ENCODE measurements at regions not wholly inside any gene's neighbourhood (a gene's known extent, or its start where the extent isn't known, plus 50 kb on each side); places are given as distances from the start of the nearest gene placed in this dataset.

DNA sequence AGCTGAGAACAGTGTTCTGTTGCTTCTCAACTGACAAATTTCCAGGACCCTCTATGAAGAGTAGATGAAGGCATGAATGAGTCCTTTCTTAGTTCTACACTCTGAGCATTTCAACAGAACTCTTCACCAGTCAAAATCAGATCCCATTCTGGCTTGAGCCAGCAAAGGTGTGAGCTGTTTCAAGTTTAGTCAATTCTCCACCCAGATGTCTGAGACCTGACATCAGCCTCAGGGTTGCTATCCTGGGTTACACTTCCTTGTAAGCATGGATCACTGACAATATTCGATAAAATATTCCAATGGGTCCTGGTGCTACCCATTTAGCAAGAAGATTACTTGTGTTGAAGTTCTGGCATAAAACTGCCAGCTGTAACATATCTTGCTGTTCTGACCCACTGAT, 97.6 kb upstream of the PPP2R3A start:
- DNase-seq (ENCODE audit: low read depth), result no peak

DNA sequence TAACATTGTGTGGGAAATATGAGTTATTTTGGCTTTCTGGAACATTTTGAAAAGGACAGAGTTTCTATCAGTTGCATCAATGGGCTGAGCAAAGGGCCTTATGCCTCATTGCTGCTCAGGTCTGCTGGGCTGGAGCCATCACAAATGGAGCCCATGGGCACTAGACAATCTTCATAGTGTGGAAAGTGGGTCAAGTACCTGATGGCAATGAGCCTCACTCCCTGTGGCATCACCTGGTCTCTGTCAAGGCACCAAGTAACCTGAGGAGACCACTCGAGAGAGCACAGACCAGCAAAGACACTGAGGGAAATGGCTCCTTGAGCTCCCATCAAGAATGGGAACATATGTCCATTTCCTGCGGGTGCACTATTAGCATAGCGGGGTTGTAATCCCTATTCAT, 96.7 kb upstream of the PPP2R3A start:
- no peak for DNase-seq (ENCODE audit: low read depth)

GRCh38 chr3:135869439-135870105, 96.0 kb upstream of the PPP2R3A start:
- DNase-seq (ENCODE audit: low read depth), result no peak

GRCh38 chr3:135871311-135871710, 94.2 kb upstream of the PPP2R3A start:
- DNase-seq (ENCODE audit: low read depth), result no peak

GRCh38 chr3:135874035-135874434, 91.5 kb upstream of the PPP2R3A start:
- no peak for DNase-seq (ENCODE audit: low read depth)

GRCh38 chr3:135878501-135878900, 87.0 kb upstream of the PPP2R3A start:
- DNase-seq (ENCODE audit: low read depth), result no peak

DNA sequence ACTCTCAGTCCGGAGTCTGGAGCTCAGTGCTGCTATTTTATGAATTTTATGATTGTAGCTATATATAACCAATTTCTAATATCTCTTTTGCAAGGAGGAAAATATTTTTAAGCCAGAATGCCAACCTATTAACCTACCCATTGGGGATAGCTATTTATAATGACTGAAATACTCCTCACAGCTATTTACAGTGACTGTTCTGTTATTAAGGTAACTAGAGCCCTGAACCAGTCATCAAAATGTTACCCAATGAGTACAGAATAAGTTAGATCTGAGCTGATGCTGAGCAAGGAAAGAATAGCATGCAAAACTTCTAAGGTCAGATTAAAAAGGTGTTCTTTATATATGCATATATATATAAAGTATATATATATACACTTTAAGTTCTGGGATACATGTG, 79.6 kb upstream of the PPP2R3A start:
- no peak for DNase-seq (ENCODE audit: low read depth)

DNA sequence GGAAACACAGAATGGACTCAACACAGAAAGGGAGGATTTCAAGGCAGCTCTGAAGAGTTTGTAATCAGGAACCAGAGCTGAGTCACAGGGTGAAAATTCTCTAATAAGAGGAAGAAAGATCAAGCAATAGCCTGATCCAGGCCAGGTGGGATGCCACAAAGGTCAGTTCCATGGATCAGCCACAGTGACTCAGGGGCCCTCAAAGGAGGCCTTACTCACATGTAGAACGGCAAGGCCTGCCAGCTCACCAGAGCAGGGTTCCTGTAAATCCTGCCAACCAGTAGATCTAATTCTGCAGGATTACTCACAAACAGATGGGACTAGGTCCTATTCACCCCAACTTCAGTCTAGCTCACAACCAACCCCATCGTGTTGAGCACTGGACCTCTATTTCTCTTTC, 78.3 kb upstream of the PPP2R3A start:
- peak; percentile 36 for DNase-seq (ENCODE audit: low read depth)

- no peak for DNase-seq (ENCODE audit: low read depth)
Observed at GRCh38 chr3:135889443-135889842, 76.1 kb upstream of the PPP2R3A start.

GRCh38 chr3:135891121-135891520, 74.4 kb upstream of the PPP2R3A start:
- DNase-seq (ENCODE audit: low read depth), result no peak

DNA sequence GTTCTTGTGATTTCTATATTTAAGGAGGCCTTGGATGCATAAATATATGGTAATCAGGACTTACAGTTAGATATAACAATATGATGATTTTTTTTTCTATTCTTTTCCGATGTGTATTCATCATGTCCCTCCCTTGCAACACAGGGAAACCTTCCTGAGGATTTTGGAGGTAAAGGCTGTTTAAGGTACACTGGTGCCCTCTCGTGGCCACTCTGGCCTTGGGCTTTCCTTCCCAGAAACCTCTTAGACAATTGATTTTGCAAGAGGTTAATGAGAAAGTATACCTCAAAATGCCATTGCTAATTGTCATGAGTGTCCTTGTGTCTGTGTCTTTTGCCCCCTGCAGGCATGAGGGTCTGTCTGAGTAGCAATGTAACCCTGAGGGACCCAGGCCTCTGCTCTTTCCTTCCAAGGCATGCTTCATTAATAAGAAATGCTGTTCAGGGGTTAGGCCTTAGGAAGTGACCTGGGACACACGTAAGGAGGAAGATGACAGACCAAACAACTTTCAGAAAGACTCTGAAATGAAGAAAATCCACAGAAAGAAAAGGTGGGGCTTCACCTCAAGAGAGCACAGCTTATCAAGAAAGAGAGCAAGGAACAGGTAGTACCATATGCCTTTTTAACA, 70.3 kb upstream of the PPP2R3A start:
- peak; percentile 55 for DNase-seq (ENCODE audit: low read depth)

- DNase-seq (ENCODE audit: low read depth), result no peak
Observed at GRCh38 chr3:135895734-135896121, 69.8 kb upstream of the PPP2R3A start.

- DNase-seq (ENCODE audit: low read depth), result no peak
Observed at GRCh38 chr3:135896613-135897012, 68.9 kb upstream of the PPP2R3A start.

DNA sequence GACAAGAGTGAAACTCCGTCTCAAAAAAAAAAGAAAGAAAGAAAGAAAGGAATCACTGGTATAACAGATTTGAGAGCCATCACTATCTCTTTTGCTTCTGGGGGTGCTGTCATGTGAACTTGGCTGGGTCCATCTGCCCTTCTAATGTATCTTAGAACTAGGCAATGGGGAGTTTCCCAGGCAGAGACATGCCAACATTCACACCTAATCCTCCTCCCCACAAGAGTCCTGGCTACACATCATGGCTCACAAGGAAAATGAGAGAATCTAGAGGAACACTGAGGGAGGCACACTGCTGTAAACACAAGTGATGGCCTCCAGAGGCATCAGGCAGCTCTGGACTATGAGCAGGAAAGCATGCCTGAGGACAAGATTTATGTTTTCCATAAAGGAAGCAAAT, 67.8 kb upstream of the PPP2R3A start:
- no peak for DNase-seq (ENCODE audit: low read depth)

DNA sequence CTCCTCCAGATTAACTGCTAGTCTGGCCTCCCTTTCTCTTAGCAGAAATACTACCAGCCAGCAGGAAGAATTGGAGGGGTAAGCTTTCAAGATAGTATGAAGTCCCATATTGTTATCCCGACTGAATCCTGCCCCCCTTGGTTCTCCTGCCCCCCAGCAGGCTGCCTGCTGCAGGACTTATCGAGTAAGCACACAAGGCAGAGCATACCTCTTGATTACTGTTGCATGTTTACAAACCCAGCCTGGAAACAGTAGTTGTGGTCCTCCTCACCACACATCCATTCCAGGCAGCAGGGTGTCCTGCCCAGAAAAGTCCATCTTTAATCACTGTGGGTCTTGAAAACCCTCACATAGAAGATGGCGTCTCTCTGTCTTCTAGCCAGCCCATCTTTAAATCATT, 66.8 kb upstream of the PPP2R3A start:
- no peak for DNase-seq (ENCODE audit: low read depth)

DNA sequence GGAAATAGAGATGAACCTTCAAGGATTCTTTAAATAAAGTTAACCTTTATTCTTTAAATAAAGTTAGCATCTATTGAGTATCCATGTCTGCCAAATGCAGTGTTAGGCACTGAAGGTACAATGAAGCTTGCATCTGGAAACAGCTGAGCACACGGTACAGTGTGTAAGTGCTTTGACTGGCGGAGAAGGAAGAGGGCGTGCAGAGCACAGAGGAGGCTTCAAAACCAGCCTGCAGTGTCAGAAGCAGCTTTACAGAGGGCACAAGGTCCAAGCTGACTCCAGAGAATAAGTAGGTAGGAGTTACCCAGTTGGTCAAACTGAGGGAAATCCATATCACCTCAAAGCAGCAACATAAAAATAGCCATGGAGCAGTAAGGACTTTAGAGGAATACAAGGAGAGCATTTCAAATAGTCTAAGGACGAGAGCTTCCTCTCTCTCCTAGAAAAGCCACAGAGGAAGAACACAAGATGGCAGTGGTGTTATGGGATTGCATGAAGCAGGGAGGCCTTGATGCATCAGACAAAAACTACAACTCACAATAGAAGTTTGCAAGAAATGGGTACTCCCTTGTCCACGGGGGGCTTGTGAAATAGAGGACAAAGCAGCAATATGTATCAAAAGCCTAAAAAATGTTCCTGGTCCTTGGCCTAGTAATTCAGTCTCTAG, 60.3 kb upstream of the PPP2R3A start:
- DNase-seq (ENCODE audit: low read depth), result peak; percentile 27

GRCh38 chr3:135907422-135908165, 57.9 kb upstream of the PPP2R3A start:
- no peak for DNase-seq (ENCODE audit: low read depth)

- no peak for DNase-seq (ENCODE audit: low read depth)
Observed at GRCh38 chr3:135908225-135908624, 57.3 kb upstream of the PPP2R3A start.

DNA sequence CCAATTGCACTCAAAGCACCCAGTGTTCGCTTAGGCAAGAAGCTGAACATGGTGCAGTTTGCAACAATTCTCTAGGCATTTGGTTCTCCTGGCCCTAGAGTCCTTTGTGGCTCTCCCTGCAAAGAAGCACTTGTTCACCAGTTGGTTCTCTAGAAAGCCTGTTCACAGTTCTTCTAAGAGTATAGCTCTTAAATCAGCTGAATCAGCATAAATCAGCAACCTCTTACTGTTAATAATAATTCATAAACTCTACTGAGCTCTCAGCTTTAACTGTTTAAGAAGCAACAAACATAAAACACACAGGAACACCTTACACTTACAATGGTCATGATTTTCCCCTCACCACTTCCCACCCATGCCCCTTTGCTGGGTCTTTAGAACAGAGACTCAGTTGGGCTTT, 56.8 kb upstream of the PPP2R3A start:
- DNase-seq (ENCODE audit: low read depth), result no peak

DNA sequence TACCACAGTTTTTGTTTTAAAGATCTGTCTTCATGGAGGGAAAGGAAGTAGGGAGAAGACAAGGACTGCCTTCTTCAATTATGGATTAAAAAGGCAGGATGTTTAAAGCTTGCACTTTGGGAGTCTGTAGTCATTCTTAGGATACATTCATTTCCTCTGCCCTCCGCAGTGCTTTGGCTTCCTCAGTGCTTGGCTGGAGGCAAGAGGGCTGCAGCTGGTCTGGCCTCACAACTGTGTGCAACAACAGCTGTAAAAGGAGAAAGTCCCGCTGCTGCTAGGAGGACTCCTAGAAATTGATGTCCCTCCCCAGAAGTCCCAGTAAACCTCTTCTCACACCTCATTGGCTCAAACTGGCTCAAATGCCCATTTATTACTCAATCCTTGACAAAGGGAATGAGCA, 54.4 kb upstream of the PPP2R3A start:
- DNase-seq (ENCODE audit: low read depth), result no peak

- no peak for DNase-seq (ENCODE audit: low read depth)
Observed at GRCh38 chr3:135915206-135915605, 50.3 kb upstream of the PPP2R3A start.
